Fibroblast of skin of scalp (primary cell): ENCODE measurements at regions not wholly inside any gene's neighbourhood (a gene's known extent, or its start where the extent isn't known, plus 50 kb on each side); places are given as distances from the start of the nearest gene placed in this dataset.
A peak's percentile ranks its signal among the peaks of the same experiment; 100 is the strongest.

Experiments used
- DNase-seq: peaks from one replicate; pipeline ENCODE4 v3.0.0-alpha.2; 2013

DNA sequence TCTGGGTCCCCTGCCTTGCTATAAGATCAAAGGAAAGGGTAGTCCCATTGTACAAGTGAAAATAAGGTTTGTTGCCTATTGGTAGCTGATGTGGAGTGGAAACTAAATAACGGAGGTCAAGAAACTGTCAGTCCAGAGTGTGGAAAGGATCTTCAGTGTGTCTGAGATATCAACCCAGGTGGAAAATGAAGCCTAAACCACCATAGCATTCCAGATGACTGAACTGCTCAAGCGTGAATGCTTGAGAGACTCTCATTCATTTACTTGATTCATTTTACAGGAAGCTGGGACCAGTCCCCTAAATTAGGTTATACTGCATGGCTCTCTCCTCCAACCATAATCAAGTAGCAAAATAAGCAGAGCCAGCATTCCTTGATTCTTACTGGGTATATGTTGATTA lies 116.0 kb upstream of the SLC28A3 start:
- DNase-seq, result no peak

DNA sequence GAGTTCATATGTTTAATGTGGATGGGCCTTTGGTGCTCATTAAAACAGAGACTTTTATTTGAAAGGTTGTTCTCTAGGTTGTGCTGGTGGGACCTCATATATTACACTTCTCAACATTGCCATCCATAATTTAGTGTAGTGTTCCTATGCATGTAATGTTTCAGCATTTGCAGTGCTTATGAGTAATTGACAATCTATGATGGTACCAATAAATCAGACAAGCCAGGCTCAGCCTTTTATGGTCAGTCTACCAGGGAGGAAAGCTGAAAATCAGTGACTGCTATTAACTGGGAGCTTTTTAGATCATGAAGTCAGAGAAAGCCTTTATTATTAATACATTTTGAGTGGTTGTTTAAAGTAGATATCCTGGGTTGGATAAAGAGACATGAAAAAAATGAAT lies 120.1 kb upstream of the SLC28A3 start:
- no peak for DNase-seq

DNA sequence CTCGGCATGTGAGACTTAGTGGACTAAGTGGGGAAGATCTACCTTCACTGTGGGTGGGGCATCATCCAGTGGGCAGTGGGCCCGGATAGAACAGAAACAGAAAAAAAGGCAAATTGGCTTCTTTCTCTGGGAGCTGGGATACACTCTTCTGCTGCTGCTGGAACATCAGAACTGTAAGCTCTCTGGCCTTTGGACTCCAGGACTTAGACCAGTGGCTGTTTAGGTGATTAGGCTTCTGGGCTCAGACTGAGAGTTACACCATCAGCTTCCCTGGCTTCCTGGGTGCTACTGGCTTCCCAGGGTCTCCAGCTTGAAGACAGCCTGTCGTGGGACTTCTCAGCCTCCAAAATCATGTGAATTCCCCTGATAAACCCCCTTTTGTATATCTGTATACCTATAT lies 122.7 kb upstream of the SLC28A3 start:
- no peak for DNase-seq

DNA sequence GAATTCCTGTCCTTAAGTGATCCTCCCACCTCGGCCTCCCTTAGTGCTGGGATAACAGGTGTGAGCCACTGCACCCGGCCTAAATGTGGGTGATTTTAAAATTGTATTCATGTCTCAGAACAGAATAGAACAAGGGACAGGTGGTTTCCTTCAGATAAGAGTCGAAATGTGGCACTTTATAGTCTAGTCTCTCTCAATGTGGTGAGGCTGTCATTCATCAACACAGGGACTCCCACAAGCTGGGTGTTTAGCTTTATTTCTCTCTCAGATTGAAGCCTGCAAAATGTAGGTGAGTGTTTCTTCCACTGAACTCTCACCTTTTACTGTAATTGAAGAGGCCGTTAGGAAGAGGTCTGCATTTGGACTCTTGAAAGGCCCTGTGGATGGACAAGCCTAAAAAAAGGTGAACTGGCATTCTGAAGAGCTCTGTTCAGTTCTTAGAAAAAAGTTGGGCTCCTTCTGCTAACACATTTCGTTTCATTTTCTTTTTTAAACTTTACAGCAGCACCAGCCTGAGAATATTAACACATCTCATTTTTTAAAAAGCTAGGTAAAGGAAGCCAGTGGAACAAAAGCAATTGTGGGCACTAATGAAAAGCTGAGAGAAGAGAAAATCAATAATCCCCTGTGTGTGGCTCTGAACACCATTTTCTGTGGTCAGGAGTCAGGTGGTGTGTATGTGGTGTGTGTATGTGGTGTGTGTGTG lies 126.2 kb upstream of the SLC28A3 start:
- DNase-seq, result no peak

DNA sequence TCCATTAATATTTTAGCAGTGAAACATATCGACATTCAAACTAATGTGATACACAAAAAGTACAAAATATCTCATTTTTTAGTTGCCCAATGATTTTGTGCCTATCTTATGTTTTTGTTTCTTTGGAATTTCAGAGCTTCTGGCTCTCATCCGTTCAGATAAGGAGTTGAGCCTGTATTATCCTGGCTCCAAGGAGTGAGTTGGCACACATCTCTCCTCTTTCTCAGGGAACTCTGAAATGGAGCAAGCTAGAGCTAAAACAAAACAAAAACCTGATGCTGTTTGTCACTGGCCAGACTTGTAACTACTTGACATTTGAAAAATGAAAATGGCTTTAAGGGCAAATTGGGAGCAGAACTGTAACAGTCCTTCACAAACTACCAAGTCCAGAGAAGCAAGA lies 131.3 kb upstream of the SLC28A3 start:
- no peak for DNase-seq

DNA sequence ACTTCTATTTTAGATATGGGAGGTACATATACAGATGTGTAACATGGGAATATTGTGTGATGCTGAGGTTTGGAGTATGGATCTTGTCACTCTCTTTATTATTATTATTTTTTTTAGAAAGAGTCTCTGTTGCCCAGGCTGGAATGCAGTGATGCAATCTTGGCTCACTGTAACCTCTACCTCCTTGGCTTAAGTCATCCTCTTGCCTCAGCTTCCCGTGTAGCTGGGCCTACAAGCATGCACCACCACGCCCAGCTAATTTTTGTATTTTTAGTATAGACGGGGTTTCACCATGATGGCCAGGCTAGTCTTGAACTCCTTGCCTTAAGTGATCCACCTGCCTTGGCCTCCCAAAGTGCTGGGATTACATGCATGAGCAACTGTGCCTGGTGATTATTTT lies 138.4 kb upstream of the SLC28A3 start:
- DNase-seq, result peak; percentile 5

DNA sequence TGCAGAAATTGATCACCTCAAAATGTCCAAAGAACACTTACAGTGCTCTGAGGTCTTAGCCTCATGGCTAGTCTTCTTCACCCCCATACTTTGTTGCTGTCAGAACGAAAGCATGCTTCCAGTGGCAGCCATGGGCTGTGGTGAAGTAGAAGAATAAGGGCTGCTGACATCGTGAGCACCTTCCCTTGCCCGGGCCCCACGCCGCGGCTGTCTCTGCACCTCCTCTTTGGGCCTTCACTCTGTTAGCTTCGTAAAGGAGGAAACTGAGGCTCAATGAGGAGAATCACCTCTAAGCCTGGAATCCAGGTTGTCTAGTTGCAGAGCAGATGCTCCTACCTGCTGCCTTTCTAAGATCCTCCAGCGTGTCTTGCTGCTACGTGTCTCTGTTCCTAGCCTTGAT lies 139.5 kb upstream of the SLC28A3 start:
- DNase-seq, result no peak

DNA sequence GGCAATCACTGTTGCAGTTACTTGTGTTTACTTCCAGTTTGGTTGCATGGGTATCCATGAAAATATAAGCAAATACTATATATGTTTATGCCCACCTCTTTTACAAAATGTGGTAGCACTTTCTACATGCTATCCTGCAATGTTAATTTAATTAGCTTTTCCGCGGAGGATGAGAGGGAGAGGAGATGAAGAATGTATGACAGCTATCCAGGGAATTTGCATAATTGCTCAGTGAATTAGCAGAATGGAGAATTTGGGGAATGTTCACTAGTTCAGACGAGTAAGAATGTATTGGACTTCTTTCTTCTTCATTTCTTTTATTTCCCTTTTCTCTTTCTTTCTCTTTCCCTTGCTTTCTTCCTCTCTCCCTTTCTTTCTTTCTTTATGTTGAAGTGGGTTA lies 140.7 kb upstream of the SLC28A3 start:
- DNase-seq, result no peak

DNA sequence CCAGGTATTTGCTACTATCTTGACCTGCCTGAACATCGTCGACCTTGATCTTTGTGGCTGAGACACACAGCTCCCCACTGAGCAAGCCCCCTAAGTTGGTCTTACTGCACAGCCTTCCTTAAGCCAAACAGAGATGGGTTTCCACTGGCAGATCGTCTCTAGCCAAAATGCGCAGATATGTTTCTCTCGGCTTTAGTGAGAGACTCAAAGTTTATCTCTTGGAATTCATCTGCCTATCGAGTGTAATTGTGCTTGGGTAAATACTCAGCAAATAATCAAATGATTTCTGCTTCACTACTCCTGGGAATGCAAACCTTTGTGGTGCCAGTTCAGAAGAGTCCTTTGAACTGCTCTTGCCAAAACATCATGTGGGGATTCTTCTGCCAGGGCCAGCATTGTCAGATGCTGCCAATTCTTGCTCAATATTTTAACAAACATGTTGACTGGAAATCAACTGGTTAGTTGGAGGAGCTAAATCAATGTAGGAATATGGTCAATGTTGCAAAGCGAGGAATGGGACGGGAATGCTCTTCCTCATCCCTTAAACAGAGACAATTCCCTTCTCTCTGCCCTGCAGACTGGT lies 141.2 kb upstream of the SLC28A3 start:
- no peak for DNase-seq

DNA sequence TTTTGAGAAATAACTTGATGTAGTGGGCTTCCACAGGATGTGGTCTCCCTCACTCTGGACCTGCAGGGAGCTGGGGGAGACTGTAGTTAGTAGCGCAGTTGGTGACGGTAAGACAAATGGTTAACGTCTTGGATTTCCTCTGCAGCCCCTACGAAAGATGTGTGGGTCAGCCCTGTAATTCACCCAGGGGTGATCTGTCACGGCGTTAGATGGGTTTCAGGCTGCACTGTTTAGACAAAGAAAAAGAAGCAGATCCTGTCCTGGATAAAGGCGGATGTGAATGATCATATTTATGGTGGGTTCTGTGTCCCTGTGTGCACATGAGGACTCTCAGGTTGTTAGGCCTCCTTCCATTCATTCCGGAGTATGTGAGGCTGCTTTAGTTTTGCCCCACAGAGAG lies 142.0 kb upstream of the SLC28A3 start:
- DNase-seq, result no peak

DNA sequence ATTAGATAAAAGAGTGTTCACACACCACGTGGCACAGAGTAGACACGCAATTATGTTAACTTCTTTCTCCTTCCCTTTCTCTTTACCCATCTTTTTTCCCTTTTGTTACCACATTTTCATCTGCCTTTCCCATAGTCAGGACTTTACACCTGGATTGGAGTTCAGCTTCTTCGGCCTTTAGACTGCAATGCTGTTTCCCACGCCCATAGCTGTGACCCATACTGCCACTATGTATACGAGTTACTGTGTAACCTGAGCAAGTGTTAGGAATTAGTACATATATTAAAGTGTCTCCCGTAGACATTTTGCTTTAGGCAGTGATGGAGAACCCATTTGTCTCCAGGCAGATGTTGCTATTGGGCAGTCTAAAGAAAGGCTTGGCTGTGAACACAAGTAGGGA lies 143.6 kb upstream of the SLC28A3 start:
- no peak for DNase-seq

DNA sequence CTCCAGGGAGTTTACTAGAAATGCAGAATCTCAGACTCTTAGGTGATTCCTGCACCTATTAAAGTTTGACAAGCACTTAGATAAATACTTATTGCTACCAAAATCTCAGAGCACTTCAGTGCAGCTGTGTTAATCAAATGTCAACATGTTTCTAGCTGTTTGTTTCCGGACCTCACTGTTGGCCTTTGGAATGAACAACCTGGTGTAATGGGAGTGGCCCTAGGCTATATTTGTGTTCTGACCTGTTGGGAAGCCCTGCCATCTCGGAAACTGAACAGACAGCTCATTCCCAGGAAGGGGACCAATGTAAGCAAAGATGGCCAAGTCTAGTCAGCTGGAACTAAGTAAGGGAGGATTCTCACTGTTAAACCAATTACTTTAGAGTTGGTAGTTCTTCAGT lies 145.0 kb upstream of the SLC28A3 start:
- no peak for DNase-seq

DNA sequence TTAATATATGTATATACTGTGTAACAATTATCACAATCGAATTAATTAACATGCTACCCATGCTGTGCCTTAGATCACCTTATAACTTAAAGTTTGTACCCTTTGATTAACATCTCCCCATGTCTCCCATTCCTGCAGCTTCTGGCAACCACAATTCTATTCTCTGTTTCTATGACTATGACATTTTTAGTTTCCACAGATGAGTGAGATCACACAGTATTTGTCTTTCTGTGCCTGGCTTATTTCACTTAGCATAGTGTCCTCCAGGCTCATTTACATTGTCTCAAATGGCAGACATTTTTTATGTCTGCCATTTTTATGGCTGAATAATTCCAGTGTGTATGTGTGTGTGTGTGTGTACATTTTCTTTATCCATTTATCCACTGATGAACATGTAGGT lies 146.1 kb upstream of the SLC28A3 start:
- no peak for DNase-seq

DNA sequence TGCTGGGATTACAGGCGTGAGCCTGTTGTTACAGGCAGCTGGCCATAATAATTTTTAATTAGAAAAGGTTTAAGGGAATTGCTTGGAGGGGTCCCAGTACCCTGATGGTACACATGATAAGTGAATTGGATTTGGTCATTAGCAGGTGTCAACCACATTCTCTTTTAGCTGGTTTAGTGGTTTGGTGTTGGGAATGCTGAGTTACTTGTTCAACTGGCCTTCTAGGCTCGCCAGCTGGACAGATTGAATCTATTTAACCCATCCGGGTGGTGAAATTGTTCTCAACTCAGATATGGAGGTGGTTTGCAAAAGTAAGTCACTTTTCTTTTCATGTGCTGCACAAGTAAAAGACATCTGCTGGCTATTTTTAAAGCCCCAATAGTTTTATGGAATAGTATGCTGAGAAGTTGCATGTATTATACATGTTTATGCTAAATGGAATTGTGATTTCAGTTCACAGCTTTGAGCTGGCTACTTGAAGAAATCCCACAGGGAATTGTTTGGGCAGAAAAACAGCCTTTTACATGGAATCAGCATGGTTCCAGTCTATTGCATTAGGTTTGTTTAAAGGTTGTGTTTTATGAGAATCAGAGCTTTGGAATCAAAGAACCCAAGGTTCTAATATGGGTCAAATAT lies 149.8 kb upstream of the SLC28A3 start:
- DNase-seq, result no peak

DNA sequence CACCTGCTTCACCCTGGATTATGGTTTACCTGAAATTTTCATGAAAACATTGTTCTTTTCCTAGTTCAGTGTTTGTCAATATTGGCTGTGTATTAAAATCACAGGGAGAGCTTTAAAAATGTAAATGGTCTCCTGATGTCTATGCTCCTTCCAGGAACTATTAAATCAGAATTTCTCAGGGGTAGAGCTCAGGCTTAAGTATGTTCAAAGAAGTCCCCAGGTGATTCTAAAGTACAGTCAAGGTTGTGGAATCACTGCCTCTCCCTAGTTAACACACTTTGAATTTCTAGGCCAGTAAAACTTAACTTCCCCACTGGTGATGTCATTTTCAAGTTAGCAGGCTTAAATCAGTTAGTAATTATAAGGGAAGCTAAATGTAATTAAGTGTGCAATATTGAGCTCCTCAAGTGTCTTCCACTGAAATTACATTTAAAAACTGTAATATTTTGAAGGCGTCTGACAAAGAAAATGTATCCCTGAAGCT lies 150.3 kb upstream of the SLC28A3 start:
- no peak for DNase-seq

DNA sequence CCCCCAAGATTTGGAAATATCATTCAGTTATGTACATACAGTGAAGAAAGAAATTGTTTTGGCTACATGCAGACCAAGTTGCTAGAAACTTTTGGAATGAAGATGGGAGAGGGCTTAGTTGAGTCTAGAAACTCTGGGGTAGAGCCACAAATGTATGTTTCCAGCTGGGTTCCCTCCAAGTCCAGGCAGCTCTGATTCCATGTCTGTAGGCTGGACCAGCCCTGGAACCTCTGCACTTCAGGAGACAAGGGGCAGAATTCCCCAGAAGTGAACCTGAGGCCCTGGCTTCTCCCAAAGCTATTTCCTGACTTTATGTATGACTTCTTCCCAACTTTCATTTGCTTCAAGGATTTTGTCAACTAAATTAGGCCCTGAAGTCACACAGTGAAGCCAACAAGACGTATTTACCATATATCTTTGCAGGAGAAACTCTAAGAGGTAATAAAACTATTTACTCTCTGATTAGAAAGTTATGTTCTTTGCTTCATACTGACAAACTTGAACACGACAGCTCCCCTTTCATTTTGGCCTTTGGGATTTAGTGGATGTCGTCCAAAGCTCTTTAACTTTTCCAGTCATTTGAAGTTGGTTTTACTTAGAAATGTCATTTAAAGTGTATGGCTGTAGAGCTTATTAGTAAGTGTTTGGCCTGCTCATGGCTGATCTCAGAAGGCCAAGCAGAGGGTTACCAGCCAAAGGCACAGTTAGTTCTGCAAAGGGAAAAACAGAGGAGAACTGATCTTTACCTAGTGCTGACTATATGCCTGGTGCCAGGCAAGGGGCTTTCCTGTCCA lies 152.0 kb upstream of the SLC28A3 start:
- DNase-seq, result no peak

DNA sequence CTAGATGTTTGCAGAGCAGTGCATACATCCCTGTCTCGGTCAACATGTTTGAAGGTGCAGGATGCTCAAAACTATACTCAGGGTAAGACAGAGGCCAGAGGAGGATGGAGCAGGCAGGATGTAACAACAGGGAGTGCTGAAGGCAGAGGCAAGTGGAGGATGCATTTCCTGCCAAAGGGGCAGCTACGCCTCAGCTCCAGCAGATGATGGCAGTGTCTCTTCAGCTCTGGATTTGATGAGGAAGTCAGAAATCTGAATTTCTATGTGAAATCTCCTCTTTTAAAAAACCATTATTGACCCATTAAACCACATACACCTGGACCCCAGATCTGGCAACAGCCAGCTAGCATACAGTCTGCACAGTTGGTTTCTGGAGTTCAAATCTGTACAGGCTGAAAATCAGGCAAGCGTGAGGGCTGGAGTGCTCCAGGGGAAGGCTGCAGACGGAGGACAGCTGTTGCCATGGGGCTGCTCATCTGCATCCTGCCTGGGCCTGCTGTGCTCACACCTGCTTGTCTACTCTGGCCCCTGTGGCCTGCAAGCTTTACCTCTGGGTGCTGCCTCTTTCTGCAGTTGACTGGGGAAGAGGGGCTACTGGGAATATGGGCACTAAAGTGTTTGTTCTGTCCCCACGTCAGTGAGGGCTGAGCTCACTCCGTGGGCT lies 152.9 kb upstream of the SLC28A3 start:
- no peak for DNase-seq

DNA sequence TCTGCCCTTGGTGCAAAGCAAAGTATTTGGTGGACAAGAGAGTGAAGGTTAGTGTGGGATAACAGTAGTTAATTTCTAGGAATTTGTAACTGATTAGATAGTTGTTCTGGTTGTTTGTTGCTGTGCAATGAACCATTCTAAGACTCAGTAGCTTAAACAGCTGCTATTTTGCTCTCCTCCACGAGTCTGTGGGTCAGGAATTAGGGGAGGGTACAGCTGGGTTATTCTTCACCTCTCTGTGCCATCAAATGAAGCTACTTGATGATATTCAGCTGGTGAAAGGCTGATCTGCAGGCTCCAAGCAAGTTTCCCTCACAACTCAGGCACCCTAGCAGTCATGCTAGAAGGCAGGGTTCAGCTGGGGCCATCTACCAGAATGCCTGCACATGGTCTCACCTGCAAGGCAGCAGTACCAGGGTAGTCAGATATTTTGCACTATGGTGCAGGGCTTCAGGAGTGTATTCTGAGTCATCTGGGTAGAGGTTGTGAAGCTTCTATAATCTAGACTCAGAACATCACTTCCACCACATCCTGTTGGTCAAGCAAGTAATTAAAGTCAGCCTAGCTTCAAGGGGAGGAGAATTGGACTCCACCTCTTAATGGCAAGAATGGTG lies 159.5 kb upstream of the SLC28A3 start:
- DNase-seq, result no peak

DNA sequence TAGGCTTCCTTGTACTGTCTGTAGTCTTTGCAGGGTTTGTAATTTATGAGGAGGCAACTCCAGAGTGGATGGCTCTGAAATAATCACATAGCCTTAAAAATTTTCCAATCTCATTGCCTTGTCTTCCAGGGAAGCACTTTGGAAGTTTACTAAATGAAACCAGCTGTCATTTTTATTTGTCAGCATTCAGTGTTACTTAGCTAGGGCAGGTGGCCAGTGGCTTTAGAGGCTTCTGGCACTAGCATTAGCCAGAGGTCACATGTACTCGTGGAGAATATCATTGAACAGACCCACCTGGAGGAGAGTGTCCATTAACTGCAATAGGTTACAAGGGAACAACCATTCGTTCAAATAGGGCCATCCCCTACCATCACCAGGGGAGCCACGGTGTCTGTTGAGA lies 160.3 kb upstream of the SLC28A3 start:
- no peak for DNase-seq

DNA sequence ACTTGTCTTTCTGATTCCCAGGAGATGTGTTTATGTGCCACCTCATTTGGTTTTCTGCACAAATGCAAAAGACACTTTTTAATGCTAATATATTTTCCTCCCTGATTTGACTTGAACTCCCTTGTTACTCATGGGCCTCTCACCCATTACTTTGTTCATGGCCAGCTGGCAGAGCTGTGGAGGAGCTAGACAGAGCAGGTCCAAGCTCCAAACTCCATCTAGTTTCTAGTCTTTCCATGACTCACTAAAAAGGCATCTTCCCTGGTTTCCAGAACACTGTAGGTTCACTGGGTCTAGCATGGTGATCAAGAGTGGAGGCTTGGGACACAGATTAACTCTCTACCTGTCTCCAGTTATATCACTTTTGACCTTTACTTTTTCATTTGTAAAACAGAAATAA lies 161.0 kb upstream of the SLC28A3 start:
- no peak for DNase-seq

DNA sequence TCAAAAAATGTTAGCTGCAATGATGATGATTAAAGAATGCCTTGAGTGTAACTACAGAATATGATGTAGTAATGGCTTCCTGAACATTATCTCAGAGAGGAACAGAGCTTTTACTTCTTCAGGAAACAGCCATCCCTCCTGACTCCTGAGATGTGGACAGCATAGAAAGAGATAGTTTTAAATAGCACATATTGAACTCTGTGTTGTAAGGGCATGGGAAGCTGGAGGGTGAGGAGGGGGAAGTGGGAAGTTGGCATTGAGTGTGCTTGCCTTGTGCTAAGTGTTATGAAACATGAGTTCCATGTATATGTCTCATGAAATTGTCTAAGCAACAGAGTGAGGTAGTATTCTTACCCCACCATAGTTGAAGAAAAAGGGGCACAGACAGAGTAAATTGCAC lies 161.5 kb upstream of the SLC28A3 start:
- DNase-seq, result no peak

DNA sequence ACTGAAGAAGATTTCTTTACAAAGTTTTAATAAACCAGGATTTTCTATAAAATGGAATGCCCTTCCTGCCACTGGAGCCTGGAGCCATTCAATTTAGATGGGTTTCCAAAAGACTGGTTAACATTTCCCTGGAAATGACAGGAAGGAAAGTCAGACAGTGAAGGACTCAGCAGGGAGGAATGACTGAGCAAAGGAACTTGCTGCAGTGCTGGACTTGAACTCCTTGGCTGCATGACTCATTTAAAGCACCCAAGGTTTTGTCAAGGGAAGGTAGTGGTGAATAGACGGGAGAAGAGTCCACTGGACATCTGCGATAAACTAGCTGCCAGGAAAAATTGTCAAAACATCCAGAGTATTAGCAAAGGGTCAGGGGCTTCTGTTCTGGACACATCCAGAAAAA lies 163.8 kb upstream of the SLC28A3 start:
- DNase-seq, result peak; percentile 22
